CD14-positive monocyte (primary cell): ENCODE measurements at regions not wholly inside any gene's neighbourhood (a gene's known extent, or its start where the extent isn't known, plus 50 kb on each side); places are given as distances from the start of the nearest gene placed in this dataset.

Source experiments
- DNase-seq, 3 donors: peaks; one replicate each; pipeline ENCODE4 v3.0.0-alpha.2; 2011 to 2022
- H2AFZ ChIP-seq: 2 replicates; pipeline ENCODE4 v1.6.0; 2012; ENCODE audit warnings: mild to moderate bottlenecking, low read depth, low read length, inconsistent platforms; ENCODE audit not compliant: insufficient read depth, poor library complexity, severe bottlenecking
- H3K27ac ChIP-seq, 2 donors: 1 replicate in 1 of 2; 2 replicates in 1 of 2; pipeline ENCODE4 v1.5.1; 2012 to 2013; ENCODE audit warnings: low read length in 2 of 2, control low read depth in 1 of 2, inconsistent platforms in 1 of 2, low read depth in 1 of 2, mild to moderate bottlenecking in 1 of 2
- H3K27me3 ChIP-seq, 2 donors: one replicate each; pipeline versions ENCODE4 v1.6.0 to v1.6.1; 2011 to 2013; ENCODE audit warnings: low read length in 2 of 2; ENCODE audit not compliant: control insufficient read depth in 2 of 2, insufficient read depth in 2 of 2
- H3K36me3 ChIP-seq, 2 donors: replicated peaks in 1 of 2; 1 replicate in 1 of 2; 2 replicates in 1 of 2; pipeline versions ENCODE4 v1.5.1 to v1.6.1; 2012 to 2013; ENCODE audit warnings: low read length in 2 of 2, control low read depth in 1 of 2, inconsistent platforms in 1 of 2, mild to moderate bottlenecking in 1 of 2; ENCODE audit not compliant: insufficient read depth in 2 of 2, control insufficient read depth in 1 of 2
- H3K4me1 ChIP-seq, 2 donors: 1 replicate in 1 of 2; 2 replicates in 1 of 2; pipeline versions ENCODE4 v1.5.1 to v1.6.1; 2012 to 2013; ENCODE audit warnings: low read length in 2 of 2, control low read depth in 1 of 2, inconsistent platforms in 1 of 2, mild to moderate bottlenecking in 1 of 2, moderate library complexity in 1 of 2; ENCODE audit not compliant: insufficient read depth in 2 of 2, control insufficient read depth in 1 of 2
- H3K4me2 ChIP-seq: replicated peaks from 2 replicates; pipeline ENCODE3; 2012; ENCODE audit warnings: low read length, moderate library complexity, mild to moderate bottlenecking; ENCODE audit not compliant: poor library complexity, severe bottlenecking; ENCODE audit errors: extremely low read depth
- H3K4me3 ChIP-seq, 3 experiments: fragments of 200-600 bp in 1 of 3; sonication (generic) in 1 of 3; replicated peaks in 1 of 3; 1 replicate in 2 of 3; 2 replicates in 1 of 3; pipeline ENCODE4 v1.5.1; 2011 to 2013; ENCODE audit warnings: low read length in 3 of 3, mild to moderate bottlenecking in 3 of 3, control low read depth in 2 of 3, low read depth in 2 of 3, inconsistent platforms in 1 of 3, moderate library complexity in 1 of 3
- H3K79me2 ChIP-seq: 2 replicates; pipeline ENCODE4 v1.6.0; 2012; ENCODE audit warnings: mild to moderate bottlenecking, control low read depth, inconsistent platforms, low read length, moderate library complexity; ENCODE audit not compliant: insufficient read depth
- H3K9ac ChIP-seq: 2 replicates; pipeline ENCODE4 v1.6.0; 2017; ENCODE audit warnings: low read length, mild to moderate bottlenecking; ENCODE audit not compliant: insufficient read depth, poor library complexity, severe bottlenecking
- H3K9me3 ChIP-seq, 2 donors: replicated peaks in 1 of 2; 1 replicate in 1 of 2; 2 replicates in 1 of 2; pipeline versions ENCODE4 v1.5.1 to v1.6.1; 2012 to 2013; ENCODE audit warnings: low read length in 2 of 2, control low read depth in 1 of 2; ENCODE audit not compliant: control insufficient read depth in 1 of 2, insufficient read depth in 1 of 2
- H4K20me1 ChIP-seq: 2 replicates; pipeline ENCODE4 v1.6.0; 2012; ENCODE audit warnings: mild to moderate bottlenecking, low read length, control low read depth, moderate library complexity; ENCODE audit not compliant: insufficient read depth
- H3K27ac Mint-ChIP-seq, 7 donors: one replicate each; pipeline ENCODE4 v1.8.0; 2020; ENCODE audit warnings: mild to moderate bottlenecking in 7 of 7, mixed read lengths in 7 of 7, moderate library complexity in 6 of 7, inconsistent platforms in 2 of 7
- H3K27me3 Mint-ChIP-seq, 3 donors: one replicate each; pipeline ENCODE4 v1.8.0; 2021 to 2022; ENCODE audit warnings: low read depth in 3 of 3, mild to moderate bottlenecking in 3 of 3, mixed read lengths in 3 of 3, moderate library complexity in 3 of 3, inconsistent platforms in 1 of 3
- H3K36me3 Mint-ChIP-seq, 2 donors: one replicate each; pipeline ENCODE4 v1.8.0; 2020; ENCODE audit warnings: mixed read lengths in 2 of 2, inconsistent platforms in 1 of 2, mild to moderate bottlenecking in 1 of 2
- H3K4me1 Mint-ChIP-seq: one replicate; pipeline ENCODE4 v1.8.0; 2020; ENCODE audit warnings: mild to moderate bottlenecking, mixed read lengths
- H3K4me3 Mint-ChIP-seq, 2 donors: one replicate each; pipeline ENCODE4 v1.8.0; 2020; ENCODE audit warnings: mild to moderate bottlenecking in 2 of 2, mixed read lengths in 2 of 2, moderate library complexity in 1 of 2
- H3K9me3 Mint-ChIP-seq, 7 donors: one replicate each; pipeline ENCODE4 v1.8.0; 2020 to 2022; ENCODE audit warnings: mixed read lengths in 7 of 7, mild to moderate bottlenecking in 6 of 7, moderate library complexity in 6 of 7, inconsistent platforms in 2 of 7
- CTCF ChIP-seq: fragments of 200-600 bp; IDR thresholded peaks from one replicate; pipeline ENCODE4 v1.8.0; 2022; ENCODE audit warnings: antibody characterized with exemption, mild to moderate bottlenecking
- WGBS: methylation state at CpG from one replicate; pipeline ENCODE4 v1.1.5; 2013; ENCODE audit warnings: missing lambda C conversion rate; ENCODE audit not compliant: insufficient coverage; 5-methylcytosine and 5-hydroxymethylcytosine counted together
- intact Hi-C, 2 donors: fragments of 100-400 bp; cut with micrococcal nuclease; formaldehyde crosslinking; loops; one replicate each; pipeline versions ENCODE4 v1.15.0 to v1.15.1; 2023

GRCh38 chr22:44650806-44651205, 51.2 kb upstream of the PRR5 start:
- H3K4me1 ChIP-seq, result peaks cover 14 to 17% of the 10 kb centered on the region in 2 donors

GRCh38 chr22:44648821-44649565, 53.0 kb upstream of the PRR5 start:
- Mint-ChIP-seq H3K36me3 (no peaks in the 10 kb centered on the region), H3K4me1 (peaks cover 22% of the 10 kb centered on the region), H3K27me3 (peaks cover 5 to 9% (median 6%) of the 10 kb centered on the region in 3 donors), H3K27ac (no peak overlapping the region), H3K4me3 (peak overlapping the region in 1 of 2 donors; percentile 2), H3K9me3 (peaks cover 0 to 4% (median 0%) of the 10 kb centered on the region in 7 donors)
- H3K4me1 ChIP-seq, result peaks cover 13 to 17% of the 10 kb centered on the region in 2 donors
- H3K9me3 ChIP-seq, result peaks cover 0 to 3% of the 10 kb centered on the region in 2 donors
- no peak overlapping the region for H2AFZ ChIP-seq
- H3K4me3 ChIP-seq, result no peak overlapping the region
- no peaks in the 10 kb centered on the region for H3K27me3 ChIP-seq
- H3K79me2 ChIP-seq, result no peaks in the 10 kb centered on the region
- no peak for DNase-seq
- no peak overlapping the region for H3K4me2 ChIP-seq
- H3K27ac ChIP-seq, result no peak overlapping the region
- H4K20me1 ChIP-seq, result no peaks in the 10 kb centered on the region
- intact Hi-C loops, result no loop called here
- WGBS, result 72% methylated on average over 13 of the region's 20 CpGs
- no peak for TF ChIP-seq CTCF
- no peaks in the 10 kb centered on the region for H3K36me3 ChIP-seq
- H3K9ac ChIP-seq, result no peak overlapping the region

More at GRCh38 chr22:44650806-44651205, 51.2 kb upstream of the PRR5 start:
- H3K36me3 ChIP-seq, result no peaks in the 10 kb centered on the region
- no peak overlapping the region for H3K9ac ChIP-seq
- TF ChIP-seq CTCF, result no peak
- peaks cover 0 to 4% (median 0%) of the 10 kb centered on the region in 7 donors for H3K9me3 Mint-ChIP-seq
- H3K79me2 ChIP-seq, result no peaks in the 10 kb centered on the region
- H3K4me3 ChIP-seq, result no peak overlapping the region
- H3K9me3 ChIP-seq, result peaks cover 0 to 3% of the 10 kb centered on the region in 2 donors
- H3K36me3 Mint-ChIP-seq, result no peaks in the 10 kb centered on the region
- no peak overlapping the region for H3K27ac ChIP-seq
- H3K27me3 ChIP-seq, result no peaks in the 10 kb centered on the region
- H4K20me1 ChIP-seq, result no peaks in the 10 kb centered on the region
- H3K4me2 ChIP-seq, result no peak overlapping the region
- no peak overlapping the region for H3K4me3 Mint-ChIP-seq
- no peak overlapping the region for H2AFZ ChIP-seq
- H3K4me1 Mint-ChIP-seq, result peaks cover 22% of the 10 kb centered on the region
- peaks cover 3 to 5% (median 4%) of the 10 kb centered on the region in 3 donors for H3K27me3 Mint-ChIP-seq
- no peak overlapping the region for H3K27ac Mint-ChIP-seq
- intact Hi-C loops, result no loop called here
- DNase-seq, result no peak
- WGBS, result no CpG with 5 or more reads among the region's 2 CpGs
